NOMO-1 treated with DMSO at 0.1 percent for 48 hours (cell line): ENCODE measurements at regions not wholly inside any gene's neighbourhood (a gene's known extent, or its start where the extent isn't known, plus 50 kb on each side); places are given as distances from the start of the nearest gene placed in this dataset.
"Not testable (repeated sequence)": the region's sequence is repeated elsewhere in the genome, so short reads cannot be mapped to it uniquely, and the experiment has no call there.

Experiments used
- DNase-seq: peaks from one replicate; lab custom pipeline; 2025; ENCODE audit not compliant: unreplicated experiment; lab: John Stamatoyannopoulos, UW

- DNase-seq = no peak
Observed at GRCh38 chr5:102554082-102554481, 55.3 kb upstream of the SLCO6A1 start.

- DNase-seq = peak; percentile 12
Observed at GRCh38 chr5:102554728-102555127, 55.9 kb upstream of the SLCO6A1 start.

GRCh38 chr5:102561894-102562760 is 63.3 kb upstream of the SLCO6A1 start:
- DNase-seq = peak; percentile 17

- DNase-seq = no peak
Observed at GRCh38 chr5:102570747-102571146, 71.9 kb upstream of the SLCO6A1 start.

GRCh38 chr5:102578362-102578761 is 79.6 kb upstream of the SLCO6A1 start:
- no peak for DNase-seq

GRCh38 chr5:102579379-102579778 is 80.6 kb upstream of the SLCO6A1 start:
- DNase-seq = no peak

GRCh38 chr5:102581011-102581410 is 82.2 kb upstream of the SLCO6A1 start:
- no peak for DNase-seq

- no peak for DNase-seq
Observed at GRCh38 chr5:102582696-102583095, 83.9 kb upstream of the SLCO6A1 start.

- DNase-seq = peak; percentile 18
Observed at GRCh38 chr5:102583276-102584124, 84.7 kb upstream of the SLCO6A1 start.

GRCh38 chr5:102589661-102590060 is 90.9 kb upstream of the SLCO6A1 start:
- DNase-seq = no peak

GRCh38 chr5:102590467-102590866 is 91.7 kb upstream of the SLCO6A1 start:
- DNase-seq = no peak

GRCh38 chr5:102591650-102592049 is 92.8 kb upstream of the SLCO6A1 start:
- DNase-seq = no peak

GRCh38 chr5:102592586-102592985 is 93.8 kb upstream of the SLCO6A1 start:
- not testable (repeated sequence) for DNase-seq

- no peak for DNase-seq
Observed at GRCh38 chr5:102594192-102594591, 95.4 kb upstream of the SLCO6A1 start.

GRCh38 chr5:102595332-102595731 is 96.5 kb upstream of the SLCO6A1 start:
- no peak for DNase-seq

GRCh38 chr5:102596113-102596512 is 97.3 kb upstream of the SLCO6A1 start:
- DNase-seq = peak; percentile 42

GRCh38 chr5:102596951-102597350 is 98.2 kb upstream of the SLCO6A1 start:
- DNase-seq = no peak

GRCh38 chr5:102599289-102599688 is 100.5 kb upstream of the SLCO6A1 start:
- DNase-seq = no peak

- DNase-seq = no peak
Observed at GRCh38 chr5:102600964-102601363, 102.2 kb upstream of the SLCO6A1 start.

- DNase-seq = no peak
Observed at GRCh38 chr5:102603670-102604069, 104.9 kb upstream of the SLCO6A1 start.

GRCh38 chr5:102608414-102608813 is 109.6 kb upstream of the SLCO6A1 start:
- DNase-seq = no peak

GRCh38 chr5:102611312-102611711 is 112.5 kb upstream of the SLCO6A1 start:
- DNase-seq = no peak
